H9 (cell line): ENCODE measurements at regions not wholly inside any gene's neighbourhood (a gene's known extent, or its start where the extent isn't known, plus 50 kb on each side); places are given as distances from the start of the nearest gene placed in this dataset.

Source experiments
- DNase-seq: peaks from one replicate; pipeline ENCODE4 v3.0.0-alpha.2; 2017
- H2AFZ ChIP-seq: one replicate; pipeline ENCODE4 v1.6.1; 2013; ENCODE audit warnings: mild to moderate bottlenecking, low read length, control low read depth, moderate library complexity
- H2AK5ac ChIP-seq: 2 replicates; pipeline ENCODE4 v1.6.1; 2013; ENCODE audit warnings: low read length, control low read depth, mixed read lengths; ENCODE audit not compliant: insufficient read length
- H2BK120ac ChIP-seq: one replicate; pipeline ENCODE4 v1.6.1; 2013; ENCODE audit warnings: low read depth, mild to moderate bottlenecking, low read length, control low read depth, inconsistent platforms; ENCODE audit not compliant: poor library complexity, severe bottlenecking
- H2BK12ac ChIP-seq: 2 replicates; pipeline ENCODE4 v1.6.1; 2013; ENCODE audit warnings: low read length, control low read depth, mixed read lengths, low read depth; ENCODE audit not compliant: insufficient read length
- H2BK15ac ChIP-seq: 2 replicates; pipeline ENCODE4 v1.6.1; 2013; ENCODE audit warnings: low read depth, low read length, control low read depth
- H2BK20ac ChIP-seq: one replicate; pipeline ENCODE4 v1.6.1; 2013; ENCODE audit warnings: low read depth, mild to moderate bottlenecking, low read length, control low read depth, inconsistent platforms; ENCODE audit not compliant: poor library complexity, severe bottlenecking
- H2BK5ac ChIP-seq: 2 replicates; pipeline ENCODE4 v1.6.1; 2013; ENCODE audit warnings: low read length, control low read depth, mixed read lengths; ENCODE audit not compliant: insufficient read length
- H3K14ac ChIP-seq: 2 replicates; pipeline ENCODE4 v1.6.1; 2013; ENCODE audit warnings: low read length, control low read depth; ENCODE audit not compliant: insufficient read depth
- H3K18ac ChIP-seq: 2 replicates; pipeline ENCODE4 v1.6.1; 2013; ENCODE audit warnings: low read depth, mild to moderate bottlenecking, mixed read lengths, low read length, control low read depth; ENCODE audit not compliant: insufficient read length
- H3K23ac ChIP-seq: 2 replicates; pipeline ENCODE4 v1.6.1; 2013; ENCODE audit warnings: low read length, control low read depth, mixed read lengths, low read depth; ENCODE audit not compliant: insufficient read length
- H3K23me2 ChIP-seq: 2 replicates; pipeline ENCODE4 v1.6.1; 2013; ENCODE audit warnings: low read depth, mild to moderate bottlenecking, mixed read lengths, low read length, control low read depth; ENCODE audit not compliant: insufficient read length, poor library complexity, severe bottlenecking
- H3K27ac ChIP-seq: 2 replicates; pipeline ENCODE4 v1.5.1; 2013; ENCODE audit warnings: low read length, control low read depth, mixed read lengths, low read depth; ENCODE audit not compliant: insufficient read length
- H3K27me3 ChIP-seq: 2 replicates; pipeline ENCODE4 v1.6.1; 2013; ENCODE audit warnings: low read length, control low read depth, inconsistent platforms; ENCODE audit not compliant: insufficient read depth
- H3K4ac ChIP-seq: 2 replicates; pipeline ENCODE4 v1.6.1; 2013; ENCODE audit warnings: low read depth, mild to moderate bottlenecking, control low read depth, inconsistent platforms, low read length, moderate library complexity
- H3K4me1 ChIP-seq: 2 replicates; pipeline ENCODE4 v1.6.1; 2013; ENCODE audit warnings: low read length, control low read depth, inconsistent platforms; ENCODE audit not compliant: insufficient read depth
- H3K4me2 ChIP-seq: 2 replicates; pipeline ENCODE4 v1.6.1; 2013; ENCODE audit warnings: low read length, control low read depth, mixed read lengths; ENCODE audit not compliant: insufficient read length, insufficient read depth
- H3K56ac ChIP-seq: 2 replicates; pipeline ENCODE4 v1.6.1; 2013; ENCODE audit warnings: low read depth, mild to moderate bottlenecking, mixed read lengths, low read length, control low read depth; ENCODE audit not compliant: insufficient read length
- H3K79me1 ChIP-seq: 2 replicates; pipeline ENCODE4 v1.6.1; 2013; ENCODE audit warnings: low read depth, mild to moderate bottlenecking, moderate library complexity, low read length, control low read depth, inconsistent platforms; ENCODE audit not compliant: insufficient read depth, poor library complexity, severe bottlenecking
- H3K79me2 ChIP-seq: 2 replicates; pipeline ENCODE4 v1.6.1; 2013; ENCODE audit warnings: low read length, control low read depth, inconsistent platforms; ENCODE audit not compliant: insufficient read depth
- H3K9ac ChIP-seq: 2 replicates; pipeline ENCODE4 v1.6.1; 2013; ENCODE audit warnings: low read length, control low read depth, mixed read lengths; ENCODE audit not compliant: insufficient read length; ENCODE audit errors: extremely low read depth
- H3K9me3 ChIP-seq: one replicate; pipeline ENCODE4 v1.6.1; 2013; ENCODE audit warnings: low read depth, low read length, inconsistent platforms; ENCODE audit not compliant: control insufficient read depth
- H3T11ph ChIP-seq: one replicate; pipeline ENCODE4 v1.6.1; 2013; ENCODE audit warnings: mild to moderate bottlenecking, low read length, control low read depth, inconsistent platforms
- H4K20me1 ChIP-seq: one replicate; pipeline ENCODE4 v1.6.1; 2013; ENCODE audit not compliant: control insufficient read depth, insufficient read length, insufficient read depth
- H4K5ac ChIP-seq: 2 replicates; pipeline ENCODE4 v1.6.1; 2013; ENCODE audit warnings: low read depth, mild to moderate bottlenecking, mixed read lengths, low read length, control low read depth; ENCODE audit not compliant: insufficient read length
- H4K8ac ChIP-seq: replicated peaks from 2 replicates; pipeline ENCODE4 v1.6.1; 2013; ENCODE audit warnings: low read length, control low read depth, mixed read lengths, low read depth; ENCODE audit not compliant: insufficient read length
- H4K91ac ChIP-seq: 2 replicates; pipeline ENCODE4 v1.6.1; 2013; ENCODE audit warnings: low read depth, mild to moderate bottlenecking, moderate library complexity, mixed read lengths, low read length, control low read depth; ENCODE audit not compliant: insufficient read length
- H3K27ac Mint-ChIP-seq, 3 experiments: 2 replicates in 2 of 3; 3 replicates in 1 of 3; pipeline ENCODE4 v1.8.0; 2020 to 2021; ENCODE audit warnings: mixed read lengths in 3 of 3, mild to moderate bottlenecking in 1 of 3, moderate library complexity in 1 of 3
- H3K27me3 Mint-ChIP-seq: 2 replicates; pipeline ENCODE4 v1.8.0; 2021; ENCODE audit warnings: low read depth, mild to moderate bottlenecking, moderate library complexity, mixed read lengths
- H3K36me3 Mint-ChIP-seq, 3 experiments: 2 replicates in 2 of 3; 3 replicates in 1 of 3; pipeline ENCODE4 v1.8.0; 2020 to 2021; ENCODE audit warnings: low read depth in 3 of 3, mixed read lengths in 3 of 3; ENCODE audit not compliant: insufficient read depth in 1 of 3
- H3K4me1 Mint-ChIP-seq, 2 experiments: 2 replicates each; pipeline ENCODE4 v1.8.0; 2020; ENCODE audit warnings: mixed read lengths in 2 of 2
- H3K4me3 Mint-ChIP-seq, 2 experiments: 2 replicates in 1 of 2; 3 replicates in 1 of 2; pipeline ENCODE4 v1.8.0; 2020 to 2021; ENCODE audit warnings: mild to moderate bottlenecking in 2 of 2, mixed read lengths in 2 of 2, moderate library complexity in 1 of 2
- H3K9me3 Mint-ChIP-seq, 2 experiments: 2 replicates in 1 of 2; 3 replicates in 1 of 2; pipeline ENCODE4 v1.8.0; 2020; ENCODE audit warnings: mild to moderate bottlenecking in 2 of 2, mixed read lengths in 2 of 2, moderate library complexity in 1 of 2
- WGBS: extraction: QIAGEN DNeasy Blood & Tissue Kit; methylation state at CpG from one replicate; pipeline ENCODE4 v1.1.7; 2013; ENCODE audit warnings: missing lambda C conversion rate, low lambda C conversion rate, mixed read lengths; ENCODE audit not compliant: insufficient read length; ENCODE audit errors: extremely low coverage; 5-methylcytosine and 5-hydroxymethylcytosine counted together
- TF ChIP-seq, protein P1 (sequence below): fragments of 200-600 bp; sonication (generic); conservative IDR thresholded peaks from 3 replicates; pipeline ENCODE4 v1.8.0; 2021; ENCODE audit warnings: antibody characterized with exemption, mild to moderate bottlenecking

GRCh38 chr10:118161461-118162246 lies 114.9 kb upstream of the RAB11FIP2 start:
- no peak overlapping the region for H2AK5ac ChIP-seq
- H3T11ph ChIP-seq: no peak overlapping the region
- Mint-ChIP-seq H3K4me3 (no peak overlapping the region), H3K27ac (no peak overlapping the region), H3K9me3 (no peaks in the 10 kb centered on the region), H3K36me3 (no peaks in the 10 kb centered on the region), H3K27me3 (peaks cover 9% of the 10 kb centered on the region; the same call in 1 of the 2 replicates), H3K4me1 (no peaks in the 10 kb centered on the region; a peak in 1 of 4 replicates)
- H2BK12ac ChIP-seq: no peak overlapping the region
- no peaks in the 10 kb centered on the region for H3K23me2 ChIP-seq
- H4K91ac ChIP-seq: no peak overlapping the region
- TF ChIP-seq, protein P1, sequence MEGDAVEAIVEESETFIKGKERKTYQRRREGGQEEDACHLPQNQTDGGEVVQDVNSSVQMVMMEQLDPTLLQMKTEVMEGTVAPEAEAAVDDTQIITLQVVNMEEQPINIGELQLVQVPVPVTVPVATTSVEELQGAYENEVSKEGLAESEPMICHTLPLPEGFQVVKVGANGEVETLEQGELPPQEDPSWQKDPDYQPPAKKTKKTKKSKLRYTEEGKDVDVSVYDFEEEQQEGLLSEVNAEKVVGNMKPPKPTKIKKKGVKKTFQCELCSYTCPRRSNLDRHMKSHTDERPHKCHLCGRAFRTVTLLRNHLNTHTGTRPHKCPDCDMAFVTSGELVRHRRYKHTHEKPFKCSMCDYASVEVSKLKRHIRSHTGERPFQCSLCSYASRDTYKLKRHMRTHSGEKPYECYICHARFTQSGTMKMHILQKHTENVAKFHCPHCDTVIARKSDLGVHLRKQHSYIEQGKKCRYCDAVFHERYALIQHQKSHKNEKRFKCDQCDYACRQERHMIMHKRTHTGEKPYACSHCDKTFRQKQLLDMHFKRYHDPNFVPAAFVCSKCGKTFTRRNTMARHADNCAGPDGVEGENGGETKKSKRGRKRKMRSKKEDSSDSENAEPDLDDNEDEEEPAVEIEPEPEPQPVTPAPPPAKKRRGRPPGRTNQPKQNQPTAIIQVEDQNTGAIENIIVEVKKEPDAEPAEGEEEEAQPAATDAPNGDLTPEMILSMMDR: no peak
- H2BK5ac ChIP-seq: no peak overlapping the region
- H2BK120ac ChIP-seq: no peak overlapping the region
- no peak overlapping the region for H4K8ac ChIP-seq
- WGBS: no CpG with 5 or more reads among the region's 6 CpGs
- no peak overlapping the region for H3K56ac ChIP-seq
- H4K5ac ChIP-seq: no peak overlapping the region
- H3K9me3 ChIP-seq: no peaks in the 10 kb centered on the region
- H3K9ac ChIP-seq: no peak overlapping the region
- no peak overlapping the region for H3K4me2 ChIP-seq
- H3K79me2 ChIP-seq: no peaks in the 10 kb centered on the region; the same call in 1 of the 2 replicates
- no peak overlapping the region for H3K27ac ChIP-seq
- H3K4ac ChIP-seq: no peak overlapping the region
- H4K20me1 ChIP-seq: no peaks in the 10 kb centered on the region
- H2BK15ac ChIP-seq: no peak overlapping the region
- no peak overlapping the region for H2BK20ac ChIP-seq
- no peak overlapping the region for H3K23ac ChIP-seq
- no peak overlapping the region for H2AFZ ChIP-seq
- H3K4me1 ChIP-seq: no peaks in the 10 kb centered on the region
- H3K14ac ChIP-seq: no peak overlapping the region
- H3K79me1 ChIP-seq: no peaks in the 10 kb centered on the region
- DNase-seq: no peak
- H3K18ac ChIP-seq: no peak overlapping the region
- H3K27me3 ChIP-seq: no peaks in the 10 kb centered on the region
